Daoy (cell line): ENCODE measurements at regions not wholly inside any gene's neighbourhood (a gene's known extent, or its start where the extent isn't known, plus 50 kb on each side); places are given as distances from the start of the nearest gene placed in this dataset.

Experiments used
- DNase-seq: peaks from one replicate; pipeline ENCODE4 v3.0.0-alpha.2; 2015; ENCODE audit warnings: low read depth

DNA sequence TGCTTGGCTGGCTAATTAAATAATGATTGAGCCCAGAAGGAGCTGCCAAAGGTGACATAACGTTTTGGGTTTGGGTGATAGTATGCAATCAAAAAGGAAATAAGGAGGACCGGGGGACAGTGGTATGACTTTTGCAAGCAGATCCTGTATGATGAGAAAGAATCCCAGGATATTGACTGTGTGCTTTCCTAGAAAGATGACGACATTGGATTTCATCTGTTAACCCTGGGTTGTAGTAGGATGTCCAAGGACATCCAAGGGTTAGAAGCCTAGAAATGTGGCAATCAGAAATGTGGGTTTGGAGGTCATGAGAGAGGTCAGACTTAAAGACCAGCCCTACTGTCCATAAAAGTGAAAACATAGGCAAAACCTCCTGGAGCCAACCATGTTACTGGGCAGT is 50.3 kb upstream of the HMHB1 start:
- DNase-seq = no peak

DNA sequence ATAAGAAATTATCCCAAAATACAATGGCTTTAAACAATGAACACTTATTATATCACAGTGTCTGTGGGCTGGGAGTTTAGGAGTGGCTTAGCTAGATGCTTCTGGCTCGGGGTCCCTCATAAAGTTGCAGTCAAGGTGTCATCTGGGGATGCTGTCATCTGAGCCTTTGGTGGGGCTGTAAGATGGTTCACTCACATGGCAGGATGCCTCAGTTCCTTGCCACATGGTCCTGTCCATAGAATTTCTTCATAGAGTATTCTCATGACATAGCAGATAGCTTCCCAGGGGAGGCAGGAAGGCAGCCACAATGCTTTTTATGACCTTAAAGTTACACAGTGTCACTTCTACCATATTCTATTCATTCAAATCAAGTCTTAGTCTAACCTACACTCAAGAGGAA is 51.2 kb upstream of the HMHB1 start:
- no peak for DNase-seq

DNA sequence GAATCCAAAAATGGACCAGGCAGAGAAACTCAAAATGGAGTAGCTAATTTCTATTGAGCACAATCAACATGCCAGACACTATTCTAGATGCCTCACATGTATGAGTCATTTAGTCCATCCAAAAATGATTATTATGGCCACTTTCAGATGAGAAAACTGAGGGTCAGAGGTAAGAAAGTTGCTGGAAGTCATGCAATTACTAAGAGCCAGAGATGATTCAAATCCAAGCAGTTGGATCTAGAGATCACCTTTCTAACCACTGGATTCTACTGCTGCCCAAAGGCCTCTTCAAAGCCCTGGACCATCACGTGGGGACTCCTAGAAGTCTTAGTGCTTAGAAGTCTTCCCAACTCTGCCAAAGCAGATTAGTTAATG is 51.8 kb upstream of the HMHB1 start:
- no peak for DNase-seq

DNA sequence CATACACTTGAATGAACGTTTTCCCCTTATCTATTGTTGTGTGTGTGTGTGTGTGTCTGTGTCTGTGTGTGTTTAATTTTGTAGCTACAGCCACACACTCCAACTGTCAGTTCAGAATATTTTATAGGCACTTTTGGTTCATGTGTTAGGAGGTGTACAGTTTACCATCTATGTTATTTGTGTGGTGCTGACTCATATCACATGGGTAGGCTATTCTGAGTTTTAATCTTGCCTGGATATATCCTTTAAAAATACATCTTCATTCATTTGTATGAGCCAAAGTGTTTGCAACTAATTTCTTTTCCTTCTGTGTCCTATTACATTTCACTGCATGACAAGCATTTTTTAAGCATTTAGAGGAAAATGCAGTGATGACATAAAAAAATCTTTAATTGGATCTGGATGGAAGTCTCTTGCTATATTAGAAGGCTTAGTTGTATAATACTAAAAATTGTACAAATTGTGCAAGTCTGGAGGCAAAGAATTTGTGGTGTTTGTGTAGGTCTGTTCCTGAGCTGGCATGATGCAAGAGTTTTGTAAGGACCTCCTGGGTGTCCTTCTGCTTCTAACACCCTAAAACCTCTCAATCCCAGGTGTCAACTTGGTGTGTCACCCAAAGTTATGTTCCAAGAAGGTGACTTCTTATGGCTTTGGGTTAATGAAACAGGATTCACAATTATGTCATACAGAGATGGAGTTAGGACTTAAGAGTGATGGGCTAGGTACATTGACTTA is 52.4 kb upstream of the HMHB1 start:
- no peak for DNase-seq

DNA sequence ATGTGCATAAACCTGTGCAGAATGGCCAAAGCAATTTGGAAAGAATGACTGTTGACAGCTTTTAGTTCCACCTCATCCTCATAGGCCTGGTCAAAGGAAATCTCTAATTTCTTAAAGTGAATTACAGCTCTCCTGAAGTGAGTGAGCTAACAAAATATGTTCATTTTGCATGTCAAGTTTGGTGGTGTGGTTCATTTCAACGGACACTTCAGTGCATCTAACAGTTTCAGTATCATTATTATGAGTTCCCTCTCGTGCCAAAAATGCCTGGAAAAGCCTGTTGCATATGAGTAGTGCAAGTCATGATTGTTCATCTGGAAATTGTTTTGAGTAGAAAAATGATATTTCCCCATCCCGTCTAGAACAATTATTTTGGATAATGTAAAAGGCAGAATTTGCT is 53.2 kb upstream of the HMHB1 start:
- no peak for DNase-seq

DNA sequence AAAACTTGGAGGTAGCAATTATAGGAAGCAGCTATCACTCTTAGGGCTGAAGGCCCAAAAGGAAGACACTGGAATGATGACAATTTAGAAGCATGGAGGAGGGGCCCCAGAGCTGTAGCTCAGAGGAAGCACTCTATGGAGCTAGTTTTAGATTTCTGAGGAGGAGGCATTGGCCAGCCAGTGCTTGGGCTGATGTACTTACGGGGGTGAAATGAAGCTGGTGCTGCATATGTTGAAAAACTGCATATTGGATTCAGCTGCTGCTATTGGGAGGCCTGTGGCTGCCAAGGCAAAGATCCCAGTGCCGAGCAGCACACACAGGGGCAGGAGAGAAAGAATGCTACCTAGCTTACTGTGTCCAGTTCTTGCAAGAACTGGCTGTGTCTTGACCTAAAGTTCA is 53.9 kb upstream of the HMHB1 start:
- no peak for DNase-seq

DNA sequence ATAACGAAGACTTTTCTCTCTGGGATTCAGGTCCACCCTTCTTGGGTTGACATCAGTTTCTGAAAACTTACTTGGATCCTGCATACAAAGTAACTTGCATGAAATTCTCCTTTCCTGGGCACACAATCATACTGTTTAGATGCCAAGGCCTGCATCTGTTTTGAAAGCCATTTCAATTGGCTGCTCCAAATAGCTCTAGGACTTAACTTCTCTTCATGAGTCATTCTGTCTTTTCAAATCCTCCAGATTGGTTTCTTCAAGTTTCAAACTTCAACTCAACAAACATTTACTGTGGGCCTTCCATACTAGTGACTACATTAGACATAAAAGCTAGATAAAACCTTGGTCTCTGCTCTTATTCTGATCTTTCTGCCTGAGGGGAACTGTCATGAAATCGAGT is 54.8 kb upstream of the HMHB1 start:
- DNase-seq = no peak

DNA sequence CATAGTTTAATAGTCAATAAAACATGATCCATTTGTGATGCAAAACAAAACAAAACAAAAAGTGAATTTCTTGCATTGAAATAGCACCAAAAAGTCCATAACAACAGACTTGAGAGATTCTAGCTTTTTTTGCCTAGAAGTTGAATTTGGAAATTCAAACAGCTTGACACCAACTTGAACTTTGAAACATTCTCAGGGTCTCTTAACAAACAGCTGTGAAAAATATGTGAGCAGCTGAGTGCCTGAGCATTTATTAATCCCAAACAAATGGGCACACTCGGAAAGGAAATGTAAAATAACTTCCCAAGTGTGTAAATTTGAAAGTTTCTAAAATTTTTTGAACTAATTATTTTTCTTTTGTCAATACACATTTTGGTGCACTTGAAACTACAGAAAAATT is 56.0 kb upstream of the HMHB1 start:
- DNase-seq = no peak

DNA sequence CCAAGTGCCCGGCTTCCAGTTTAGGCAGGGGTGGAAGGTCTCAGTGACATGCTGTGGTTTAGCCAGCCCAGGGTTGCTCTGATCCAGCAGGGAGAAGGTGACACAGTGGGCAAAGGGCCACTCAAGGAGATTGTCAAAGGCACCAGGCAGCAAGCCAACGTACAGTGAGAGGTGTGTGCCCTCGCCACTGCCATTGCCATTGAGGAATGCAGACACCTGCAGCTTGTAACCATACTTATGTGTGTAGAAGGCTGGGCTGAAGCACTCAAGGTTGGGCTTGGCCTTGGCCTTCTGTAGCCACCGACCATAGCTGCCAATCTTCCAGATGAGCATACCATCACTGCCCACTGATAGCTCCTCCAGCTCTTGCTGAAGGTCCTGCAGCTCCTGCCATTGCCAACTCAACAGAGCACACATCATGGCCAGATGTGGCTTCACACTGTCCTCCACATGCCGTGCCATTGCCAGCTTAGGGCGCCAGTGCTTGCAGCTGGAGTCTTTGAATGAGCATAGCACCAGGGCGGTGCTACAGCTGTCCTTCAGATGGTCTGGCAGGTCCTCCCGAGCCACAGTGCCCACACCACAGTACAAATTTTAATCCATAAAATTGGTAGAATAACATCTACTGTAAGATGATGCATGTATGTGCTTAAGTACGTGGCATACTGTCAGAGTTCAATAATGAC is 59.7 kb upstream of the HMHB1 start:
- DNase-seq = no peak

DNA sequence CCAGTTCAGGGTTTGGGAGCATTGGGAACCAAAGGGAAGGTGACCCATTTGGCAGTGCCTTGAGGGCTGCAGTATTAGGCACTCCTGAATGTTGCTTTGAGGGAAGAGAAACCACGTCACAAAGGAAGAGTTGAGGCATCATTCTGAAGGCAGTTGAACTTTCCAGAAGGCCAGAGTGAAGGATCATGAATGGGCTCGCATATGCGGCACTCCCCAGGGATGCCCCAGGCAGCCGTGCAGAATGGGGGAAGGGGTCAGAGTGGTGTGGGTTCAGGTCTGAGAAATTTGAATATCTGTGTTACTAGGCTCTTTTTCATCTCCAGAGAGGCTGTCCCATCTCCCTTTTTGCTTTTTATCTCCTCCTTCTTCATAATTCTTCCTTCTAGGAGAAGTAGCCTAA is 60.6 kb upstream of the HMHB1 start:
- no peak for DNase-seq

DNA sequence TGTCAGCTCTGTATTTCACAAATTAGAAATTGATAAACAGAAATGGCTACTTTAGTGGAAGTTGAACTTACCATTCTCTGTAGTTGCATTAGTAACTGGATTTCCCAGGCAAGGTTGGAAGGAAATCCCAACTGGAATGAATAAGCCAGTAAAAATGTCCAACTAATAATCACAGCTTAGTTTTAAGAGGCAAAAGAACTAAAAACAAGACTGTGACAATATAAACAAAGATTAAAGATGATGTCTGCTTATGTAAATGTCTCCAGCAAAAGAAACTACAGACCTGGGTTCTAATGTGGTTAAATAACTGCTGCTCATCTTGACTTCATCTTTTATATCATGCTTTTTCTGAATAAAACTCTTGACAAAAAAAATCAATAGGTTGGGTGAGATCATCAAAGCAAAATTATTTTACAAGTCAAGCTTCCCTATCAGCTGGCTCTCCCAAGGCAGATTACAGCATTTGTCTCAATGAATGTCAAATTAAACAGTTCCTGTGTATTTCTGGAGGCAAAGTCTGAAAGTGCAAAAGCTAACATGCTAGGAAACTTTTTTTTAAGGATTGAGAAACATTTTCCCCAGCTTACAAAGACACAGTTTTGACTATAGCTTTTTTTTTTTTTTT is 62.3 kb upstream of the HMHB1 start:
- DNase-seq = no peak

DNA sequence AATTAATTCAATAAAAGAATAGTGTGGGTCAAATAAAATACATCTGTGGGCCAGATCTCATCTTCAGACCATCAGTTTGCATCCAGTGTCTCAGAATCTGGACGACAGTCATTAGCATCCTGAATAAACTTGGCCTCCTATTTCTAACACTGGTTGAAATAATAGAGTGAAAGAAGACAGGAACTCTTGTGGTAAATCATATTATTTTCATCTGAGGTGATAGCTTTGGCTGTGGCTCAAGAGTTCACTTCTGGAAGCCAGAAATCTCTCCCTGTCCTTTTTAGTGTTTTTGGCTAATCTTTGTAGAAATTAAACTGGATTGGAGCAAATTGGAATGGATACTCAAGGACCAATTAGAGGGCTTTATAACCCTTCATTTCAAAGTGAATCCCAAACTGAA is 63.4 kb upstream of the HMHB1 start:
- DNase-seq = no peak

DNA sequence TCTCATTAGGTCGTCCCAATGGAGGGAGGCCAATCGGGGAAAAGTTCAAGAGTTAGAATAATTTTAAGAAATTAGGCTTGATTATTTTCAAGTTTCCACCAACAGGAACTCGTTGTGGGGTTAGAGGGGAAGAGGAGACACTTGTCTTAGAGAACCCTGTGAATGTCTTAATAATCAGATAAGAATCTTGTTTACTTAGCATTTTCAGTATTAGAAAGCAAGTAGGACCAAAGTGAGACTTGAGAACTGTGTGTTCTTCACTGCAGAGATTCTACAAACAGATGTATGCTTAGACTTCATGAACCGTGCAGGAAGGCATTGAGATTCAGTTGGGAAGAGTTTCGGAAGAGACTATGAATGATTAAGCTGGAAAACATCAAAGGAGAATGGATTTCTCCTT is 69.0 kb upstream of the HMHB1 start:
- no peak for DNase-seq

DNA sequence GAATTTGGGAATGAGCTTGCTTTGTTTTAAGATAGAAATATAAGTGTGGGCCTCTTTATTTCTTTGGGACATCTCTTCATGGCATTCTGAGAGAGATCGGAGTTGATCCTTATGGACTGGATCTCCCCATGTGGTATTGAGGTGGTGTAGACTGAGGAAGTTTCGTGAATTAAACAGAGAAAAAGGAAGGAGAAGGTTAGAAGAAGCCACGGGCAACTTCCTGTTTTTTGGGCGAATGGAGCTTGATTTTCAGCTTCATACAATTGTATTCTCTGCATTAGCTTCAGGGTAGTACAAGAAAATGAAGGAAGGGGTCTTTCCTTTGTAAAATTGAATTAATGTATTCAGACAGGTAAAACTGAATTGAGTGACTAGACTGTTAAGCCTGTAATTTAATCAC is 70.5 kb upstream of the HMHB1 start:
- DNase-seq = no peak

DNA sequence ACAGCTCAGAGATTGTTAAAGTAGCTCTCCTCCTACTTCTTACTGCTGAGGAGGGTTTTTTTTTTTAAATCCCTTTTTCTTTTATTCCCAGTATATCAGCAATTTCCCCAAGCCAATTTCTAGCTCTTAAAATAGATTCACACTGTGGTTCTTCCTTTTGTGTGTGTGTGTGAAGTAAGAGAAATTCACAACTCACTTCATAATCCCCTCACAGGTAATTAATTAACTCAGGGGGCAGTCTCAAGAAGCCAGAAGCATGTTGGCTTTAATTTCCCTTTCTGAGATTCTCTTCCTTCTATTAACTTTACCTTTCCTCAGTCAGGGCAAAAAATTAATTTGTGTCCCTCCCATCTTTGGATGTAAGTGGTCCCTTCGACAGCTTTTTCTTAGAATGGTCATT is 71.0 kb upstream of the HMHB1 start:
- no peak for DNase-seq

DNA sequence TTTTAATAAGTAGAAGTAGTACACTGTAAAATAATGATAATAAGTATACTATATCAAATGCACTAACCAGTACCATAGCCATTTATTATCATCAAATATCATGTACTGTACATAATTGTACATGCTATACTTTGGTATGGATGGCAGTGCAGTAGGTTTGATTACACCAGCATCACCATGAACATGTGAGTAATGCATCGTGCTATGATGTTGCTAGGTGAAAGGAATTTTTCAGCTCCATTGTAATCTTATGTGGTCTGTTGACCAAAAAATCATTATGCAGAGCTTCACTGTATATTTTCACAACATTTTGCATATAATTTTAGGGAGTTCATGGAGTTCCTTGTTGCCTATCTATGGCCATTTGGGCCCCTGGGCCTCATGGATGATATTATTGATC is 72.2 kb upstream of the HMHB1 start:
- no peak for DNase-seq

DNA sequence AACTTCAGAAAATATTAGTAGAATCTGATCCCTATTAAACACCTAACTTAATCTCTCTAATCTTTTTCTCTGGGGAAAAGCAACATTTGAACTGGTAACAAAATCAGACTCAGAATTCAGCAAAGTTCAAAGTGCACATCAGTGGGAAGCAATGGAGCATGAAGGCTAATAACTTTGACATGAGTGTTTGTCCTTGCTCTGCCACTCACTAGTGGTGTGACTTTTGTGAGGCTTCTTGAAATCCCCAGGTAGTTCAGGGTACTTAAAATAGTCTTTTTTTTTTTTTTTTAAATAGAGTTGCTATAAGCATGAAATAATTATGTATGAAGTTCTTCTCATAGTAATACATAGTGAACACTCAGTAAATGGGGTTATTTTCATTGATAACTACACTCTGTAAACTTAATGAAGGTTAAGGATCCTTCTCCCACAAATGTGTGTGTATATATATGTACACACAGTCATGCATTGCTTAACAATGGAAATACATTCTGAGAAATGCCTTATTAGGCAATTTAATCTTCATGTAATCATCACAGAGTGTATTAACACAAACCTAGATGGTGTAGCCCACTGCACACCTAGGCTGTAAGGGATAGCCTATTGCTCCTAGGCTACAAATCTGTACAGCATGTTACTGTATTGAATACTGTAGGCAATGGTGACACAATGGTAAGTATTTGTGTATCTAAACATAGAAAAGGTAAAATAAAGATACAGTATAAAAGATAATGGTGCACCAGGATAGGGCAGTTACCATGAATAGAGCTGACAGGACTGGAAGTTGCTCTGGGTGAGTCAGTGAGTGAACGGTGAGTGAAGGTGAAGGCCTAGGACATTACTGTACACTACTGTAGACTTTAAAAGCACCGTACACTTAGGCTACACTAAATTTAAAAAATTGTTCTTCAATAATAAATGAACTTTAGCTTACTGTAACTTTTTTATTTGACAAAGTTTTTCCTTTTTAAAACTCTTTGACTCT is 73.3 kb upstream of the HMHB1 start:
- DNase-seq = no peak

DNA sequence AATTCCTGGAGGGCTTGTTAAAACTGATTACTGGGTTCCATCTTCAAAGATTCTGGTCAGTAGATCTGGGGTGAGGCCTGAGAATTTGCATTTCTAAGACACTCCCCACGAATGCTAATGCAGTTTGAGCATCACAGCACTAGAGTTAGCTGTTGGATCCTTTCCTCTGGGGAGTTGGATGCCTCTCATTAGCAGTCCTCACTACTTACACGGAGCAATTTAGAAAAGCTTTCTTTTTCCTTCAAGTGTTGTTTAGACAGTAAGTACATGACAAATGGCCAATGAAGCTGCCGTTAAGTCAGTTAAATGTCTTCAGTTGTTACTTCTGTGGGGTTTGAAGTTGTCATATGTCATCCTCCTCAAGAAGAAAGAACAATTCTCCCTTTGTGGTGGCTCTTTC is 74.9 kb upstream of the HMHB1 start:
- DNase-seq = no peak

DNA sequence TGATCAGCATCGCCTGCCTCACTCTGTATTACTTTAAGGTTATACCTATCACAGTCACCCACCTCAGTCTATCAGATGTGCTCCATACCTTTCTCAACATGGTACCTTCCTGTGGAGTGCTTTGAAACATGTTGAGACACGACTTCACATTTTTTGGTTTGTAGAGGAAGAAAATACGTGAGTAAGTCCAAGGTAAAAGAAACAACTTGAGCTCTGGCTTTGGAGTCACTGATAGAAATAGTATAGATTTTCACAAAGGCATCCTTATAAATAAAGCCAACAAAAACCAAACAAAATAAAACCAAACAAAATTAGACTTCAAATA is 77.5 kb upstream of the HMHB1 start:
- DNase-seq = no peak

DNA sequence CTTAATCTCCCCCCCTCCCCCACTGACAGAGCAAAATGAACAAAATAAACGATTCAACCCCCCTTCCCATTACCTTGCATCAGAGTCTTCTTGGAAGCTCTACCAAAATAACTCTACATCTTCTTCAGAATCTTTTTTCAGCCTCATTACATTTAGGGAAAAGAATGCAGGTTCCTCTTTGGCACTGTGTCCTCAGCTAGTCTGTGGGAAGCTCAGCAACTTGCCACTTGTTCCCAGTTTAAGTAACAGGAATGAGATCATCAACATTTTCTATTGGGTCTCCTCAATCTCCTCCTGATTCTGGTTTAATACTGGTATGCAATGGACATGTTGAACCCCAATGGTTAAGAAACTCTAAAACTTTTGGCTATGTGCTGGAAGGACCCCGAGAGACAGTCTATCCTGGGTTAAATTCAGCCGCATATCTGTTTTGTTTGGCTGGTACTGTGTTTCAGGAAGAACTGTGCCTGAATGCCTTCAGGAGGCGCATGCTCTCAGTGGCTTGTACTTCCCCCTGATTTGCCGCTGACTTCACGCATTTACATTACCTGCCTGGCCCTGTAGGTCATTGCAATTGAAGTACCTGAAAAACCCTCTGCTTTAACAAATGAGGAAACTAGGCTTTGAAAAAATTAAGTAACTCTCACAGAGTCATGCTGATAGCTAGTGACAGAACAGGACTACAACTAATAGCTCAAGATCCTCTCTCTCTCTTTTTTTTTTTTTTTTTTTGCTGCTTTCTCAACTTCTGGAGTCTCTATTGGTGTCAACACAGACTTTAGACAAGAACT is 78.1 kb upstream of the HMHB1 start:
- DNase-seq = no peak

DNA sequence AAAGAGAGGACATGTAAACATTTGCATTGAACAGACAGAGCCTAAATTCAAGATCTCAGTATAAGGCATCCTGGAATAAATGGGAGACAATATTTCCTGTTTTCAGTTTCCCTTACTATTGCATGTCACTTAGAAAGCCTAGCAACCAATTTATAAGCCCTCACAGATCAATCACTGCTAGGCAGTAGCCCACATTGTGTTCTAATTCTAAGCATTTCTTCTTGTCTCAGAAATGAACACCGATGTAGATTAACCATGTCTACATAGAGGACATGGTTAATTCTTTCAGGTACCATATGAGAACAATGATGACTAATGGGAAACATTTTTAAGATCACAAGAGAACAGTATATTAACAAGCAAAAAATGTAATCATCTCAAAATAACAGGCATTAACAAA is 79.6 kb upstream of the HMHB1 start:
- no peak for DNase-seq
